ENCODE measurements at regions not wholly inside any gene's neighbourhood (a gene's known extent, or its start where the extent isn't known, plus 50 kb on each side); places are given as distances from the start of the nearest gene placed in this dataset.
"Not testable (repeated sequence)": the region's sequence is repeated elsewhere in the genome, so short reads cannot be mapped to it uniquely, and the experiment has no call there.

DNA sequence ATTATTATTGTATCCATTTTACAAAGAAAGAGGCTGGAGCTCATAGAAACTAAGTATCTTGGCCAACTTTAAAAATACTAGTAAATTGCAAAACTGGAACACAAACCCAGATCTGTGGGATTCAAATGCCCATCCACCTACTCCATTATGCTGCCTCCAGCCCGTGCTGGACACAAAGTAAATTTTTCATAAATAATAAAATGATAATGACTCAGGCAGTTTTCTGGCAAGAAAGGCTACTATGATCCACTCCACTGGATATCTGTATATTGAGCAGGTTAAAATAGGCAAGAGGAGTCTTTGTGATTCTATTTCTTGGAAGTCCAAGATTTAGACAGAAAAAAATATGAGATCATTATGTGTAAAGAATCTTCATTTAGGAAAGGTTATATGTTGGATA, 138.3 kb upstream of the DUSP10 start:
- no peak for DNase-seq (ENCODE audit: low spot score)

DNA sequence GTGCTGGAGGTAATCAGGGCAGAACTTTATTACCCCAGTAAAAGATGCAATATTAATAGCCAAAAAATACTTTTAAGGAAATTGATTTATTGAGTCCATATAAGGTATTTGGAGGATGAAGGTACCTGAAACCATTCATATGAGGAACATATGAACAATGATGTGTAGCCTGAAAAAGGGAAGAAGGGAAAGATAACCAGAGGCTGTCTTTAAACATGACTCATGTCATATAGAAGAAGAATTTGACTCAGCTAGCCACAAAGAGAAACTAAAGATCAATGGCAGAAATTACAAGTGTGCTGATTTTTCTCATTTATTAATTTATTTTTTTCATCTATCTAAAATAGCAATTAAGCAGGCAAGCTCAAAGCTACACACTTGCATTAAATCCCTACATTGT, 136.2 kb upstream of the DUSP10 start:
- no peak for DNase-seq (ENCODE audit: low spot score)

DNA sequence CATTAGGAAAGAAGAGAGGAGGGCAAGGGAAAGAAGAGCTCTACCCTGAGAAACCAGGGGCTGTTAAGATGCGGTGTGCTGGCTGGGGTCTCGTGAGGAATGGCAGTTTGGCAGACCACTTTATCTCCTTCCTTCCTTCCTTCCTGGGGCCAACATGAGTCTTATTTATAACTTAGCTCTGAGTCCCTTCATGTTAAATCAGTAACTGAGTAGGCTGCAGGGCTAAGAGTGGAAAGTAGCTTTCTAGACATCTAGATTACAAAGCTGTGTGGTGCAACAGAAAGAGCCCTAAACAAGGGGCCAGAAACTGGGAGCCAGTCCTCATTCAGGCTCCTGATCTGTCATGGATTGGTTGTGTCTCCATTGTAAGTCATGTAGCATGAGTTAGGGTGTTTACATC, 135.4 kb upstream of the DUSP10 start:
- DNase-seq (ENCODE audit: low spot score) = no peak

DNA sequence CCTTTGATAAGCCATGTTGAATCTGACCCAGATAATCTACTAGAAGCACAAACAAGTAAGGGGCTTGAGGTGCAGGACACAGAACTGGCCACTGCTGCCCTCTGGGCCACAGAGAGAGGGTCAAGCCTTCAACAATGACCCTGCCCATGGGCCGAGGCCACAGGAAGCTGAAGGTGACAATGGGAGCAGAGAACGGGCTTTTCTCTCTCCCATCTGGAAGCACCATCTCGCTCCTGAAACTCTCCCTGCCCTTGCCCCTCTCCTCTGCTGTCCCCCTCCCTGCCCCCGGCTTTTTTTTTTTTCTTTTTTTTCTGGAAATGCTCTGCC, 133.1 kb upstream of the DUSP10 start:
- no peak for DNase-seq (ENCODE audit: low spot score)

DNA sequence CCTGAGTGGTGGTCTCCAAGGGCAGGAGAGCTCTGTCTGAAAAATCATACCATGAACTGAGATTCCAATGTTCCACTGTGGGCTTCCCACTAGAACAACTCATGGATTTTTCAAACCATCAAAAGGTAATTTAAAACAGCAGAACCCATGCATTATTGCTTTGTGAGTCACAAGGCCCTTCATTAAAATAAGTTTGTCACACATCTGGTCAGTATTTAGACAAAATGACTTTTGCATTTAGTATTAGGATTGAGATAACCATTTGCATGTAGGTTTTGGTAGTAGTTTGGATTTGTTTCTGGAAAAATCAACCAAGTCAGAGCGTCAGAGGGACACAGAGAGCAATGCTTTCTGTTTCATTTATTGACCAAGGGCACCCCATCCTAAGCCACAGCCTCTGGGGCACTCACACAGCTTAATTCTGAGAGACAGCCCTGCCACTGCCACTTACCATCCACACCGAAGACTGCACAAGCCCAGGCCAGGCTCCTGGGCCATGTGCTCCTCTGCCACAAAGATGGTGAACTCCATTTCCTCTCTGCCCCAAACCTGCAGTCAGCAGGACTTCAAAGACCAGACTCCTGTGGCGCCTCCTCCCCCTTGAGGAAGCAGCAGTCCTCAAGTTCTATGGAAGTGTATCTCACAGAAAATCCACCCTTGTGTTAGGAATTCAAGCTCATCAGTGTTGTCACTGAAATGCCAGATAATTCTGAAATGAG, 132.6 kb upstream of the DUSP10 start:
- DNase-seq (ENCODE audit: low spot score) = no peak

DNA sequence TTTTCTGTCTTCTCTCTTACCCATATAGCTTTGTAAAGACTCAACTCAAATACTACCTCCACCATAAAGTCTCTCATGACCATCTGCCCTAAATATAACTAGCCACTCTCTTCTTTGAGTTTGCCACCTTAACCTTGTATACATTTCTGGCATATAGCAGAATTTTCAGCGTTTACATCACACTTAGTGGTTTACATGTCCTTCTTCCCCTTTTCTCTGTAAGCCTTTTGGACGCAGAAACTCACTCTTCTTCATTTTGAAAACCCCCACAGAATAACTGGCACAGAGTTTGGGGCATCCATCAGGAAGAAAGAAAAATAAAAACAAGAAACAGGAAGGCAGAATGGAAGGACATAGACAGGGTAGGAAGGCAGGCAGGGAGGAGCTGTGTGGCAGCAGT, 131.8 kb upstream of the DUSP10 start:
- no peak for DNase-seq (ENCODE audit: low spot score)

DNA sequence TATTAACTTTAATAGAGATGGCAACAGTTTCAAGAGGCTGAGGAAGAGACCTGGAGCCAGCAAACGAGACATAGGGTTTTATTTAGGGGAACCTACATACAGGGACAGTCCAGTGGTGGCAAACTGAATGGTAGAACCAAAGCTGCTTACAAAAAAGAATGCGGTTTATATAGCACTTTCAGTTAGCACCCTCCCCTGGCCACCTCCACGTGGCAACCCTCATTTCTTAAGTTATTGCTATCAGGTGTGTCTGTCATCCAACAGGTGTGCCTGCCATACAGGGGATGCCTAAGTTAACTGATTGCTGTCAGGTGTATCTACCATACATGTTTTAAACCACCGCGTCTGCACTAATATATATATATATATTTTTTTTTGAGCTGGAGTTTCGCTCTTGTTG, 129.2 kb upstream of the DUSP10 start:
- DNase-seq (ENCODE audit: low spot score) = no peak

DNA sequence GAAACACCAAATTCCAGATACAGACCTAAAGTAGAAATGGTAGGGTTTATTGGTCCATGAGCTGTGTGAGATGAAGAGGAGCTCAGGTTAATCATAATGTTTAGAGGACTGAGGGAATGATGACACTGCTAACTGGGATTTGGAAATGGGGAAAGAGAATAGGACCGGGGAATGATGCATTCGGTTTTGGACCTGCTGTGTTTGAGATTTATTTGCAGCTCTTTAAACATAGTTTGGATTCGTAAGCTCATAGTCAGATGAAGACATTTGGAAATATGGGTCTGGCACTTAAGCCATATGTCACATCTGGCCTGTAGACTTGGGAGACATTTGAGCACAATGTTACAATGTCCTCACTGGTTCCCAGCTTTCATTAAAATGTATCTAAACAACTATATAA, 127.9 kb upstream of the DUSP10 start:
- DNase-seq (ENCODE audit: low spot score) = no peak

DNA sequence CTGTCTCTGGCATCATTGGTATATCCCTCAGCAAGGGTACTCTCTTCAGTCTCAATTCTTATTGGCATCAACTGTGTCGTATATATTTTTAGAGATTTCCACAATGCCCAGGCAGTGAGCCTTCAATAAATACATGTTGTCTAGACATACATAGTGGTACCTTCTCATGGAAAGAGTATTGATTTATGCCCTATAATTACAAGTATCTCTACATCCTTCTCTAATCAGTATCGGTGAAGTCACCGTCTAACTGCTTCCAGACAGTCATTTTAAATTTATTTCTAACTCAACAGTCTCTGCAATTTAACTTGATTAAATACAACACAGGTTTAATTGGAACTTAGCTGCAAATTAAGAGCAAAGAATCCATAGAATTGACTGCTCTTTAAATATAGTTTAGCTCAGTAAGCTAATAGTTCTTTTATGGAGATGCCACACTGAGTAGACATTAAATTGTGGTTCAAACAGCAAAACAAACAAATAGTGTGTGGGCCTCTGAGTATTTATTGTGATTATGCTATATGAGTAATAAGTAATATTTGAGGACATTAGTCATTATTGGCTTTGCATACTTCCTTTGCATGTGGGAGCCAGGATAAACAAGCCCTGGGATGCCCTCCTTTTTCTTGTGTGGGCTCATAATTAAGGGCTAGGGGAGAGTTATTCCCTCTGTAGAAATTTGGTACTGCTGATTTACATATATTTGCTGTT, 126.9 kb upstream of the DUSP10 start:
- DNase-seq (ENCODE audit: low spot score) = no peak

DNA sequence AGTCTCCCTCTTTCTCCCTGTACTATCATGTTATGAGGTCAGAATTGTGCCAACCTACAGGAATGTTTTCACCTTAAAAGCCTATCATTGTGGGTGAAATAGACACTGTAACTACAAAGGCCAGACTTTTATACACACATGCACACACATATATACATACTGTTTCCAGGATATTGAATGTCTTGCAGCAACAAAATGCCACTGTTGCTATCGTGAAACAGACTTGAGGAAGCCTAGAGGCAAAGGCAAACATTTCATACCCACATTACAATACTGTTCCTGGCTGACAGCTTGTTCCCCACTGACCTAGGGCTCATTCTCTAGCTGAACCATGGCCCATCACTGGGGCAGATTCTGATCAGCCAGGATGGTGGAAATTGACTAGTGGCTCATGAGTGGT, 125.1 kb upstream of the DUSP10 start:
- no peak for DNase-seq (ENCODE audit: low spot score)

DNA sequence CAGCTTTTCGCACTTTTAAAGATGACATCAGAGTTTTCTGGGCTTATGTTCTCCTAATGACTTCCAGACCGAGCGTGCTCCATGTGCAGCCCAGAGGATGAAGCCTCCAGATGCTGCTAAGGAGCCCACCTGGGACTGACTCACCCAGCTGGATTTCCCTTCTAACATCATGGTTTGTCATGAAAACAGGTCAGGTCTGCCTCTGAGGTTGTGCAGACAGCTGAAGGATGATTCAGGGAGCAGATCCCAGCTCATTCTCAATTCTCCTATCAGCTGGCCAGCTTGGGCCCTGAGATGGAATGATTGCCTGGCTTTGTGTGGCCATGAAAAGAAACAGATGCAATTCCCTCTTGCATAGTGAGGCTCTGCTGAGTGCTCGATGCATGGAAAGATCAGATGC, 123.9 kb upstream of the DUSP10 start:
- DNase-seq (ENCODE audit: low spot score) = no peak

DNA sequence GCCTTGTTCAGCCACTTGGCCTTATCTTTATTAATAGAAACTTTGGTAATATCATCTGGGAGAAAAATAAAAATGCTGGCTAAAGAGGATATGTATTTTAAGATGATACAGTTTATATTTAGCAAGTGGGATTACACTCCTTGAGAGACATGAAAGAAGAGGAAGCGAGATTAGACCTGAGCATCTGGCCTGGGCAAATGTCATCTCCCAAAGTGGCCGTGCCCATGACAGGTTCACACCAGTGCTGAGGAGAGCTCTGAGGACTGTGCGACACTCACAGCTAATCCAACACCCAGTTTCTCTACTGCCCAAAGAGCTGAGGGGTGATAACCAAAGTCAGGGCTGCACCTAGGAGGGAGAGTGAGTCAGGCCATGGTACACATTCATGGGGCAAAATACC, 121.7 kb upstream of the DUSP10 start:
- DNase-seq (ENCODE audit: low spot score) = no peak

DNA sequence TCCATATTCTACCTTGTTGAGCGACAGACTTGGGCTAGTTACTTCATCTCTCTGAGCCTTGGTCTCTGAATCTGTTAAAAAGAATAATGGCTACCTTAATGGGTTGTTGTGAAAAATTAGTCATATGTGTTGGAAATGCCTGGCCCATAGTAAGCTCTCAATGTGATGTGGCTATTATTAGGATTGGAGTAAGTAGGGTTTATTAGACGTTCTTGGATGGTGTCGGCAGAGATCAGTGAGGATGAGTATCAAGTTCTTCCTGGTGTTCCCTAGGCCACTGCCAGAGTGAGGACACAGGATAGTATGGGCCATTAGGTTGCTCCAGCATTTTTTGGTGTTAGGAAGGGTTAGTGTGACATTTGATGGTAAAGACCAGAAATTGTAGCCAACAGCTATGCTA, 121.1 kb upstream of the DUSP10 start:
- DNase-seq (ENCODE audit: low spot score) = no peak

DNA sequence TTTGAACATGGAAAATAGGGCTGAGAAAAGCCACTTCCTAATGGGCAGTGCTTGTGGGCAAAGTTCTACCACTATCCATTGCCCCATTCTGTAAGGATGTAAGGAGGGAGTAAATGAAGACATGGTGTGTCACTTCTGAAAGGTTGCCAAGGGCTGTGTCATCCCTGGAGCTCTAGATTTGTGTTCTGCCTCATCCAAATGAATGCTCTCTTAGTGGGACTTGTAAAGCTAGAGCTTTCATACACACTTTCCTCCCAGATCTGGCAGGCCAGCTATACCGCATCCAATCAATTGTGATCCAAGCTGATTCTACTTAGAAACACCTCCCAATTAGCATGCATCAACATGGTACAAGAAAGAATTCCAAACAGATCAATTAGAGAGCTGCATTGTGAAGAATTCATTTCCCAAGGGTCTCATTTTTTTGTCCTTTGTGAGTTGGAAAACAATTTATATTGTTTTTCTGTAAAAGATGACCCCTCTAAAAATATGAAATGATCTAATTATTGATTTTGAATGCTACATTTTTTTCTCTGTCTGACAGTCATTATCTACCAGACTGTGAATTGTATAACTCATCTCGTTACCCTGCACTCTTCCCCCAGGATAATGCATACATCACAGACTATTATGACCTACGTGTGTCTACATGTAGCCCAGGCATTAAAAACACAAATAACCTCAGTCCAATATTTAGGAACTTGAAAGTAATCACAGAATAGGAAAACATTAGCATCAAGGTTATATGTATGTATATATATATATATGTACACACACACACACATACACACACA, 117.1 kb upstream of the DUSP10 start:
- no peak for DNase-seq (ENCODE audit: low spot score)

DNA sequence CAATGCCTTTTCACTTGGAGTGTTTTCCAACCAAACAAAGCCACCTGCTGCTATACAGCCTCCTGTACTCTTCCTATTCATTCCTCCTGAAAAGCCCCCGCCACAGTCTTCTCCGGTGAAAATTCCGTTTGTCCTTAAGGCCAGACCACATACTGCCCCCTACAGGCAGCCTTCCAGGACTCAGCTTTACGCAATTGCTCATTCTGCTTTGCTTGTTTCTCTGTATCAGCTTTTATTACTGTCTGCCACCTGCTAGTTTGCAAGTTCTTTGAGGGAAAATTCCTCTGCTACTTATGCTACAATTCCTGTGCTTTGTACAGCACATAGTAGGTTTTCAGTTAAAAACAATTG, 115.2 kb upstream of the DUSP10 start:
- not testable (repeated sequence) for DNase-seq (ENCODE audit: low spot score)

DNA sequence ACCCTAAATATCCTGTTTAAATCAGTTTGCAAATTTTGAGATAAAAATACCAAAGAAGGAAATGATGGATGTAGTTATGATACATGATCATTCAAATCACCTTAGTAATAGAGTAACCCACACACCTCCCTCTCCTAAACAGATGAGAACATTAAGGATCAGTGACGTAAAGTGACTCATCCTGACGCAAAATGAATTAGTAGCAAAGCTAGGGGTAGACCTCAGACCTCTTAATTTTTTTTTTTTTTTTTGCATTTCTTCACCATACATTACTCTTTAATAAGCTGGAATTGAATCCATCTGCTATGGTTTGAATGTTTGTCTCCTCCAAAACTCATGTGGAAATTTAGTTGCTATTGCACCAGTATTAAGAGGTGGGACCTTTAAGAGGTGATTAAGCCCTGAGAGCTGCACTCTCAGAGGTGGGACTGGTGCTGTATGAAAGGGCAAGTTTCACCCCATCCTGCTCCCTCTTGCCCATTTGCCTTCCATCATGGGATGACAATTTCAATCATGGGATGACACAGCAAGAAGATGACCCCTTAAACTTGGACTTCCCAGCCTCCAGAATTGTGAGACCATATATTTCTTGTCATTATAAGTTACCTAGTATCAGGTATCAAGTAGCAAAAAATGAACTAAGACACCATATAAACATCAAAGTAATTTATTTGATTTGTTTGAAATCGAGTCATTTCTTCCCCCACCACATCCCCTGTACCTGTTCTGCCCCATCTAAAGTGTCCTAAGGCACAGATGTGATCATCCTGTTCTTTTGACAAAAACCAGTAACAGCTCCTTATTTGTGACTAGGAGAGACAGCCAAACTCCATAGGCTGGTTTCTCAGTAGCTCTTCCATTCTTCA, 114.6 kb upstream of the DUSP10 start:
- DNase-seq (ENCODE audit: low spot score) = no peak

DNA sequence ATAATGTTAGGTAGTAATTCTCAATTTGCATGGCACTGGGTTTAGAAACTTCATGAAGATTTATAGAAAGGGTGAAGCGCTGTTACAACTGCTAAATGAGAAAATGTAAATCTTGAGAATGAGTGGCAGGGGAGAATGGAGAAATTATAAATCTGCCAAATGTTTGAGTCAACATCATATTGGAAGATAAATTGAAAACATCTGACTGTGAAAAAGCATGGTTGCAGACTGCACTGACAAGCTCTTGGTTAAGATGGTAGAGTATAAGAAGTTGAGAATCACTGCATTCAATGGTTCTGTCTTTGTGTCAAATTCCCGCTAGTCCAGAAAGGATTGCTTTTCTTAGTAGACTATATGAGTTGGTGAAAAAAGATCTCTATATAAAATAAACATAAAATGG, 113.3 kb upstream of the DUSP10 start:
- DNase-seq (ENCODE audit: low spot score) = no peak

DNA sequence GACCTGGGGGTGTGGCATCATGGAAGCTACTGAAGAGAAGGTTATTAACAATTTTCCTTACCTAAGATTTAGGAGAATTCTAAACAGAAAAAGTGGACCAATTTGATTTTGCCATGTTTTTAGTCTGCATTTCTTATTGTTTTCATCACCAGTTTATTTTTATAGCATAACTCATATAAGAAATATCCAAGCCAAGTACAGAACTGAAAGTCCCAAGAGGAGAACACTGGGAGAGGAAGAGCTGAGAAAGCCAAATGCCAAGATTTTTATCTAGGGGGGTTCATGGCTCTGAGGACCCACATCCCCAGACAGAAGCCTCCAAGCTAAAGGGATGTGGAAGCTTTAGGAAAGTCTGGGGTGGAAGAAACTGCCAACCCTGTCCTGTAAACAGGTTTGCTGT, 109.4 kb upstream of the DUSP10 start:
- no peak for DNase-seq (ENCODE audit: low spot score)

DNA sequence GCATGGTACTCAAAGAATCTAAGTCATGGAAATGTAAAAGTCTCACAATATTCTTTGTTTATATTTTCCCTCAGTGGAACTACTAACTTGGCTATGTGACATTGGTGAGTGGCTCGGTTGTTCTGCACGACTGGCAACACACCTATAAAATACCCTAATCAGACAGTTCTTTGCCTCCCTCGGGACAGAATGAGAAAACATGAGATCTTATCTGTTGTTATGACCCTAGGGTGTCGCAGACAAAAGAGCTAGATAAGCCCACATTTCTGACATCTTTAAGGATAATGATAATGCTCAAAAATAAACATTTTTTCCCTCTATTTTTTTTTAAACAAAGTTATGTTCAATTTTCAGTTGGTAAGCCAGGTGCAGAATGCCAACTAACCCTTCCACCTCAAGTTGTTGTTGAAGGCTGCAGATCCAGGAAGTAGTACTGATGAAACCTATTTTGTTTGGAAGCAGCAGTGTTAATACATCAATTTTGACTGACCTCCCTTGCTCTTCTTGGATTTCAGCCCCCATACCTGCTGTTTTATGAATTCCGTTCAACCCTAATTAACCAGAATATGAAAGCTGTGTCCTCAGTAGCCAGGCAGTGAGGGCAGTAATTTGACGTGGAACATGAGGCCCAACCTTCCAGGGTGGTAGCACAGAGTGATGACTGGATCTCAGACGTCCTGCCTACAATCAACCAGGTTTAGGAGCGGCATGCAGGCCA, 108.7 kb upstream of the DUSP10 start:
- no peak for DNase-seq (ENCODE audit: low spot score)

DNA sequence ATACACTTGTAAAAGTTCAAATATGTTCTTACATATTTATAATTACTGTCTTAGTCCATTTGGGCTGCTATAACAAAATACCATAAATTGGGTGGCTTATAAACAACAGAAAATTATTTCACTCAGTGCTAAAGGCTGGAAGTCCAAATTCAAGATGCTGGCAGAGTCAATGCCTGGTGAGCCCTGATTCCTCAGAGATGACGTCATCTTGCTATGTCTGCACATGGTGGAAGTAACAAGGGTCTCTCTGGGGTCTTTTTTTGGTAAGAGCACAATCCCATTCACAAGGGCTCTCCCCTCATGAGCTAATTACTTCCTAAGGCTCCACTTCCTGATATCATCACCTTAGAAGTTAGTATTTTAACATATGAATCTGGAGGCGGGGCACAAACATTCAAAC, 108.0 kb upstream of the DUSP10 start:
- DNase-seq (ENCODE audit: low spot score) = no peak

DNA sequence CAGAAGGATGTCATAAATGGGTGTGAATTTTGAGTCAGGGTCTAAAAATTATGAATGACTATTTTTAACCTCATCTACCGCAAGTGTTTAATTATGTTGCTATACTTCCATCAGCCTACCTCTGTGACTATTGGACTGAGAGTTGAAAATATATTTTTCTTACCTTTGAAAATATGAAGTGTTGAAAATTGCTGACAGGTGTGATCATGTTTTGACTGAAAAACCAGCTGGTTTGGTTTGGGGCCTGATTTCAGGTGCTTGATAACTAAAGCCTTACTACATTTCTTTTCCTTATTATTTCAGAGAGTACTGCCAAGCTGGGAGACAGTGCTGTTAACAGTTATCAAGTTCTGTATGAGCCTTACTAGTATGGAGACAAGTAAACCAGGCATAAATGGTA, 107.2 kb upstream of the DUSP10 start:
- DNase-seq (ENCODE audit: low spot score) = no peak

DNA sequence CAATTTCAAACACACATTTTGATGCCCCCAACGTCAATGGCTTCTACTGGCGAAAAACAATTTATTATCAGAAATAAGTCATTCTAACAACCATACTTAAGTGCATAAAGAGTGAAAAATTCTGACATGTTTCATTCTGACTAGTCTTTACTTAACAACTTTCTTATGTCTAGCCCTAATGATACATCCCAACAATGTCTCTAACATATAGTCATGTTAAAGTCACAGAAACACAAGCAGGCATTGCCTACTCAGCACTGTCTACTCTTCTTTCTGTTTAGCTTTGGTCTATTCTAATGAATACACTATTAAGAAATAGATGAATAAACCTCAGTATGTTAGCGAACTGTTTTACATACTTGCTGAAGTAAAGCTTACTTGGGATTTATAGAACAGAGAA, 105.8 kb upstream of the DUSP10 start:
- DNase-seq (ENCODE audit: low spot score) = no peak
